Motor neuron (in vitro differentiated cells): ENCODE measurements at regions not wholly inside any gene's neighbourhood (a gene's known extent, or its start where the extent isn't known, plus 50 kb on each side); places are given as distances from the start of the nearest gene placed in this dataset.
A peak's percentile ranks its signal among the peaks of the same experiment; 100 is the strongest.

Experiments used
- ATAC-seq, 8 experiments: fragments of 200-7000 bp; cut with Tn5 transposase; replicated peaks in 6 of 8; 2 replicates each; pipeline ENCODE4 v1.8.0; 2021; ENCODE audit warnings: mild to moderate bottlenecking in 8 of 8, moderate library complexity in 8 of 8
- H3K27ac ChIP-seq, 2 donors: fragments of 250-450 bp; sonication (Bioruptor Pico); 2 replicates each; pipeline ENCODE4 v1.9.0; 2021; ENCODE audit warnings: antibody characterized with exemption in 2 of 2, mild to moderate bottlenecking in 2 of 2, moderate library complexity in 1 of 2
- H3K4me1 ChIP-seq, 2 donors: fragments of 250-450 bp; sonication (Bioruptor Pico); replicated peaks in 1 of 2; 2 replicates each; pipeline ENCODE4 v1.6.1; 2021; ENCODE audit warnings: antibody characterized with exemption in 2 of 2, mild to moderate bottlenecking in 2 of 2, moderate library complexity in 1 of 2
- H3K4me3 ChIP-seq, 5 donors: fragments of 250-450 bp; sonication (Bioruptor Pico); 2 replicates each; pipeline ENCODE4 v1.9.0; 2021; ENCODE audit warnings: antibody characterized with exemption in 5 of 5, mild to moderate bottlenecking in 5 of 5, moderate library complexity in 4 of 5
- WGBS, 10 experiments: fragments of 450-650 bp; shearing (Covaris generic); methylation state at CpG; one replicate each; pipeline ENCODE4 v1.0.0; 2022; 5-methylcytosine and 5-hydroxymethylcytosine counted together
- in situ Hi-C, 9 experiments: fragments of 400-800 bp; cut with MboI; loops; one replicate each; pipeline ENCODE4 v1.15.0; 2021; ENCODE audit warnings: low sequenced_read_pairs in 9 of 9, low pct_unique_long_range_greater_than_20kb in 2 of 9; ENCODE audit not compliant: unreplicated experiment in 9 of 9

GRCh38 chr13:104387510-104387909, 1321.3 kb upstream of the SLC10A2 start:
- H3K27ac ChIP-seq, result no peak overlapping the region
- peaks cover 8 to 9% of the 10 kb centered on the region in 2 donors for H3K4me1 ChIP-seq
- in situ Hi-C loops, result no loop called here
- no peak for ATAC-seq
- 0 to 100% (median 76%) methylated on average over 1 to 3 of the region's 3 CpGs for WGBS, 10 experiments
- no peak overlapping the region for H3K4me3 ChIP-seq

- in situ Hi-C loops, result no loop called here
- ATAC-seq, result peak in 1 of 8 experiments; percentile 27
- Histone ChIP-seq H3K4me3 (no peak overlapping the region), H3K4me1 (peaks cover 9 to 11% of the 10 kb centered on the region in 2 donors), H3K27ac (no peak overlapping the region)
- 0 to 100% (median 69%) methylated on average over 1 to 2 of the region's 2 CpGs; no CpG with 5 or more reads in 1 of the 10 experiments for WGBS, 10 experiments
Measured at GRCh38 chr13:104385404-104385803, 1319.2 kb upstream of the SLC10A2 start.

GRCh38 chr13:104382951-104383350, 1316.7 kb upstream of the SLC10A2 start:
- Histone ChIP-seq H3K27ac (no peak overlapping the region), H3K4me3 (no peak overlapping the region), H3K4me1 (peaks cover 9 to 11% of the 10 kb centered on the region in 2 donors)
- peak in 5 of 8 experiments; percentile 49 to 92 (median 71) for ATAC-seq
- in situ Hi-C loops, result no loop called here
- 50 to 100% (median 80%) methylated on average over 1 of the region's 1 CpG; no CpG with 5 or more reads in 3 of the 10 experiments for WGBS, 10 experiments

- Histone ChIP-seq H3K27ac (no peak overlapping the region), H3K4me3 (no peak overlapping the region), H3K4me1 (peaks cover 0 to 4% of the 10 kb centered on the region in 2 donors)
- ATAC-seq, result no peak
- in situ Hi-C loops, result no loop called here
- WGBS, 10 experiments, result 19 to 100% (median 95%) methylated on average over 1 of the region's 1 CpG; no CpG with 5 or more reads in 1 of the 10 experiments
Measured at GRCh38 chr13:104376588-104376987, 1310.4 kb upstream of the SLC10A2 start.

GRCh38 chr13:104375614-104376013, 1309.4 kb upstream of the SLC10A2 start:
- H3K4me3 ChIP-seq, result no peak overlapping the region
- in situ Hi-C loops, result no loop called here
- no peak overlapping the region for H3K27ac ChIP-seq
- 0 to 91% (median 36%) methylated on average over 1 of the region's 1 CpG; no CpG with 5 or more reads in 4 of the 10 experiments for WGBS, 10 experiments
- H3K4me1 ChIP-seq, result peaks cover 0 to 4% of the 10 kb centered on the region in 2 donors
- ATAC-seq, result peak in 1 of 8 experiments; percentile 59

GRCh38 chr13:104372095-104372655, 1306.0 kb upstream of the SLC10A2 start:
- Histone ChIP-seq H3K4me3 (no peak overlapping the region), H3K4me1 (peaks cover 0 to 4% of the 10 kb centered on the region in 2 donors), H3K27ac (no peak overlapping the region)
- in situ Hi-C loops, result no loop called here
- 5 to 100% (median 64%) methylated on average over 1 to 6 of the region's 6 CpGs for WGBS, 10 experiments
- ATAC-seq, result peak in 4 of 8 experiments; percentile 11 to 71 (median 16)

GRCh38 chr13:104365430-104365829, 1299.2 kb upstream of the SLC10A2 start:
- in situ Hi-C loops, result no loop called here
- Histone ChIP-seq H3K4me1 (no peaks in the 10 kb centered on the region), H3K4me3 (no peak overlapping the region), H3K27ac (no peak overlapping the region)
- ATAC-seq, result no peak
- WGBS, 10 experiments, result 0 to 70% (median 40%) methylated on average over 1 to 2 of the region's 2 CpGs; no CpG with 5 or more reads in 1 of the 10 experiments

GRCh38 chr13:104357672-104358354, 1291.6 kb upstream of the SLC10A2 start:
- 7 to 100% (median 77%) methylated on average over 1 to 9 of the region's 9 CpGs for WGBS, 10 experiments
- in situ Hi-C loops, result no loop called here
- H3K27ac ChIP-seq, result no peak overlapping the region
- no peak overlapping the region for H3K4me3 ChIP-seq
- H3K4me1 ChIP-seq, result peaks cover 6 to 18% of the 10 kb centered on the region in 2 donors
- ATAC-seq, result peak in 4 of 8 experiments; percentile 15 to 60 (median 32)

GRCh38 chr13:104357174-104357573, 1291.0 kb upstream of the SLC10A2 start:
- no peak overlapping the region for H3K27ac ChIP-seq
- no peak for ATAC-seq
- in situ Hi-C loops, result no loop called here

GRCh38 chr13:104355041-104355670, 1288.9 kb upstream of the SLC10A2 start:
- Histone ChIP-seq H3K27ac (no peak overlapping the region), H3K4me1 (peaks cover 6 to 18% of the 10 kb centered on the region in 2 donors), H3K4me3 (no peak overlapping the region)
- WGBS, 10 experiments, result 0 to 94% (median 79%) methylated on average over 1 to 6 of the region's 6 CpGs
- peak in 3 of 8 experiments; percentile 67 to 98 (median 75) for ATAC-seq
- in situ Hi-C loops, result no loop called here

More at GRCh38 chr13:104357174-104357573, 1291.0 kb upstream of the SLC10A2 start:
- H3K4me3 ChIP-seq, result no peak overlapping the region
- WGBS, 10 experiments, result 3 to 100% (median 68%) methylated on average over 3 to 5 of the region's 5 CpGs; no CpG with 5 or more reads in 4 of the 10 experiments
- H3K4me1 ChIP-seq, result peaks cover 6 to 18% of the 10 kb centered on the region in 2 donors

GRCh38 chr13:104327211-104327610, 1261.0 kb upstream of the SLC10A2 start:
- no peak overlapping the region for H3K27ac ChIP-seq
- H3K4me3 ChIP-seq, result no peak overlapping the region
- ATAC-seq, result peak in 5 of 8 experiments; percentile 39 to 96 (median 81)
- H3K4me1 ChIP-seq, result peaks cover 0 to 8% of the 10 kb centered on the region in 2 donors
- in situ Hi-C loops, result no loop called here

GRCh38 chr13:104326523-104326922, 1260.3 kb upstream of the SLC10A2 start:
- Histone ChIP-seq H3K27ac (no peak overlapping the region), H3K4me1 (peaks cover 0 to 8% of the 10 kb centered on the region in 2 donors), H3K4me3 (no peak overlapping the region)
- in situ Hi-C loops, result no loop called here
- ATAC-seq, result no peak
- 44 to 100% (median 84%) methylated on average over 1 to 6 of the region's 6 CpGs; no CpG with 5 or more reads in 1 of the 10 experiments for WGBS, 10 experiments

GRCh38 chr13:104321756-104322155, 1255.5 kb upstream of the SLC10A2 start:
- Histone ChIP-seq H3K4me1 (peaks cover 0 to 4% of the 10 kb centered on the region in 2 donors), H3K4me3 (no peak overlapping the region), H3K27ac (no peak overlapping the region)
- no peak for ATAC-seq
- WGBS, 10 experiments, result 86 to 100% (median 100%) methylated on average over 2 to 5 of the region's 5 CpGs; no CpG with 5 or more reads in 2 of the 10 experiments
- in situ Hi-C loops, result no loop called here
